CD8-positive, alpha-beta memory T cell (primary cell): ENCODE measurements at regions not wholly inside any gene's neighbourhood (a gene's known extent, or its start where the extent isn't known, plus 50 kb on each side); places are given as distances from the start of the nearest gene placed in this dataset.

Source experiments
- CTCF ChIA-PET: fragments of 350-600 bp; sonication (Branson Sonifier 250); formaldehyde crosslinking; loops from one replicate; lab custom pipeline; 2021; ENCODE audit warnings: antibody characterized with exemption; lab: Charles Lee
- POLR2A ChIA-PET: fragments of 350-600 bp; sonication (Branson Sonifier 250); formaldehyde crosslinking; loops from one replicate; lab custom pipeline; 2021; ENCODE audit warnings: antibody characterized with exemption; lab: Charles Lee
- DNase-seq, 5 donors: peaks; one replicate each; pipeline versions ENCODE4 v3.0.0 to v3.0.0-alpha.2; 2020 to 2022; ENCODE audit warnings: mixed read lengths in 1 of 5
- H3K27ac ChIP-seq: one replicate; pipeline ENCODE4 v1.7.0; 2013; ENCODE audit warnings: low read depth, mild to moderate bottlenecking, low read length, moderate library complexity
- H3K27me3 ChIP-seq: 2 replicates; pipeline ENCODE4 v1.7.0; 2013; ENCODE audit warnings: low read length, mild to moderate bottlenecking; ENCODE audit not compliant: insufficient read depth, poor library complexity, severe bottlenecking
- H3K36me3 ChIP-seq: 2 replicates; pipeline ENCODE4 v1.7.0; 2013; ENCODE audit warnings: mild to moderate bottlenecking, low read length, moderate library complexity; ENCODE audit not compliant: insufficient read depth
- H3K4me1 ChIP-seq: 2 replicates; pipeline ENCODE4 v1.7.0; 2013; ENCODE audit warnings: mild to moderate bottlenecking, low read length, moderate library complexity; ENCODE audit not compliant: insufficient read depth
- H3K4me3 ChIP-seq: 2 replicates; pipeline ENCODE4 v1.7.0; 2013; ENCODE audit warnings: mild to moderate bottlenecking, low read length
- H3K9me3 ChIP-seq: 2 replicates; pipeline ENCODE4 v1.7.0; 2013; ENCODE audit warnings: mild to moderate bottlenecking, low read length
- H3K27ac Mint-ChIP-seq, 8 donors: one replicate each; pipeline ENCODE4 v1.8.0; 2020 to 2021; ENCODE audit warnings: mixed read lengths in 8 of 8, mild to moderate bottlenecking in 6 of 8, inconsistent platforms in 3 of 8, moderate library complexity in 3 of 8
- H3K27me3 Mint-ChIP-seq, 2 donors: one replicate each; pipeline ENCODE4 v1.8.0; 2020 to 2021; ENCODE audit warnings: mixed read lengths in 2 of 2, mild to moderate bottlenecking in 1 of 2, moderate library complexity in 1 of 2
- H3K36me3 Mint-ChIP-seq, 3 donors: one replicate each; pipeline ENCODE4 v1.8.0; 2020 to 2021; ENCODE audit warnings: mixed read lengths in 3 of 3, inconsistent platforms in 1 of 3, mild to moderate bottlenecking in 1 of 3
- H3K4me1 Mint-ChIP-seq, 3 donors: one replicate each; pipeline ENCODE4 v1.8.0; 2020 to 2021; ENCODE audit warnings: mixed read lengths in 3 of 3, inconsistent platforms in 1 of 3, mild to moderate bottlenecking in 1 of 3
- H3K4me3 Mint-ChIP-seq, 7 donors: one replicate each; pipeline ENCODE4 v1.8.0; 2020 to 2021; ENCODE audit warnings: mixed read lengths in 7 of 7, mild to moderate bottlenecking in 6 of 7, moderate library complexity in 4 of 7, inconsistent platforms in 2 of 7
- H3K9me3 Mint-ChIP-seq, 5 donors: one replicate each; pipeline ENCODE4 v1.8.0; 2020 to 2022; ENCODE audit warnings: mixed read lengths in 5 of 5, mild to moderate bottlenecking in 3 of 5, moderate library complexity in 2 of 5, inconsistent platforms in 1 of 5

DNA sequence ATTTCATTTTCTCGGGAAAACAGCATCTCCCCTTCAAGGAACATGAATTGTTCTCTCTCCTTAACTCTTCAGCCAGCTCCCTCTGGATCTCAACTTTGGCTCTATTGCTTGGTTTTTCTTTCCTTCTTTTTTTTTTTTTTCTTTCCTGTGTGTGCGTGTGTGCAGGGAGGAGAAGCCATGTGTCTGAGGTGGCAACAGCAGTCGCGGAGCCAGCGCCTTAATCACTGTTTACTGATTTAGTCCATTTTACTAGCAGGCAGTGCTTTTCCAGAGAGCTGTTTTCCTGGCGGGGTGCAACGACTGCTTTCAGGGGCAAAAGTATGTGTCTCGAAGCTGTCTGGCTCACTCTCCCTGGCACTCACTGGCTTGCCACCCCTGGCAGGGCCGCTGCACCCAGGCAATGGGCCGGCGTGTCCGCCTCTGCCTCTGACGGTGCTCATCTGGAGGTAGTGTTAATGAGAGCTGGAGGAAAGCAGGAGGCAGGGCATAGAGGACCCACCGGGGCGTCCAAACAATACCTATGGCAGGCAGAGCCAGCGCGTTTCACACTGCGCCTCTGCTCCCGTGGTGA is 835.4 kb upstream of the NR2F2 start:
- Histone ChIP-seq H3K27ac (no peak overlapping the region), H3K9me3 (no peaks in the 10 kb centered on the region), H3K4me3 (no peak overlapping the region), H3K36me3 (no peaks in the 10 kb centered on the region), H3K27me3 (no peaks in the 10 kb centered on the region), H3K4me1 (no peaks in the 10 kb centered on the region)
- H3K27me3 Mint-ChIP-seq: peaks cover 1 to 33% of the 10 kb centered on the region in 2 donors
- H3K27ac Mint-ChIP-seq: peak overlapping the region in 1 of 8 donors; percentile 15
- ChIA-PET CTCF (no interaction called here), POLR2A (no interaction called here)
- peaks cover 0 to 2% (median 0%) of the 10 kb centered on the region in 3 donors for H3K4me1 Mint-ChIP-seq
- no peak for DNase-seq
- H3K9me3 Mint-ChIP-seq: no peaks in the 10 kb centered on the region
- H3K4me3 Mint-ChIP-seq: no peak overlapping the region
- no peaks in the 10 kb centered on the region for H3K36me3 Mint-ChIP-seq

DNA sequence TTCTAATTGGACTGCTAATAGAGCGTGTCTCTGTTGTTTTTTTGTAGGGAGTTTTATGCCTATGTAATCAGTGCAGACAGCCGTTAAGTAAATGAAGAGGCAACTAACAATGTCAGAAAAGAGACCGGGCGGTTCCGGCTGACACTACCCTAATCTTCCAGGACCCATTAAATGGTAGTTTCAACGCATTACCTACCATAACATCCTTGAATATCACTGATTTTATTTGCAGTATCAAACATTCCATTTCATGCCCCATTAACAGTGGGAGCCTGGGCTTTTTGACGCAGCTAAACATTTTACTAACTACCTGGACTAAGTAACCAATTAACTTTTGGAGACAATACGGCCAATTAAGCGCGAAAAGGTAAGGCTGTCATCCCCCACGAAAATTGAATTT is 832.9 kb upstream of the NR2F2 start:
- Mint-ChIP-seq H3K27ac (no peak overlapping the region), H3K4me3 (no peak overlapping the region), H3K36me3 (no peaks in the 10 kb centered on the region), H3K9me3 (no peaks in the 10 kb centered on the region), H3K27me3 (peaks cover 1 to 26% of the 10 kb centered on the region in 2 donors), H3K4me1 (peaks cover 0 to 2% (median 0%) of the 10 kb centered on the region in 3 donors)
- Histone ChIP-seq H3K9me3 (no peaks in the 10 kb centered on the region), H3K27ac (no peak overlapping the region), H3K4me1 (no peaks in the 10 kb centered on the region), H3K27me3 (no peaks in the 10 kb centered on the region), H3K4me3 (no peak overlapping the region), H3K36me3 (no peaks in the 10 kb centered on the region)
- ChIA-PET POLR2A (no interaction called here), CTCF (no interaction called here)
- DNase-seq: no peak

DNA sequence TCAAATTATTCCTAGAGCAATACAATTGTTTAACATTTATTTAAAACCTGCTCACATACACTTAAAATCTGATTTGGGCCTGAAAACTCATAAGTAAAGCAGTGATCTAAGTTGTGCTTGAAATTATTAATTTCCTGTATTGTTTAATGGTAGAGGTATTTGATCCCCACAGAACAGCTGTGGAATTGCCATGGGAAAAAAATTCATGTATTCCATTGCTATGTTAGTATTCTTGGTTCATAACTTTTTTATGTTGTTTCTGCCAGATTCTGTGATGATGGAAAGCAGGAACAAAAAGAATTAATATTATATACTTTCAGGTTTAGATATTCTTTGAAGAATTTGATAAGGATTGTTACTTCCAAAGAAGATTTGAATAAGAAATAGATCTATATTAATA is 831.5 kb upstream of the NR2F2 start:
- peaks cover 1 to 21% of the 10 kb centered on the region in 2 donors for H3K27me3 Mint-ChIP-seq
- no peaks in the 10 kb centered on the region for H3K9me3 Mint-ChIP-seq
- Histone ChIP-seq H3K36me3 (no peaks in the 10 kb centered on the region), H3K4me3 (no peak overlapping the region), H3K4me1 (no peaks in the 10 kb centered on the region), H3K27ac (no peak overlapping the region), H3K27me3 (no peaks in the 10 kb centered on the region), H3K9me3 (no peaks in the 10 kb centered on the region)
- CTCF ChIA-PET: no interaction called here
- no peak overlapping the region for H3K27ac Mint-ChIP-seq
- no peak overlapping the region for H3K4me3 Mint-ChIP-seq
- POLR2A ChIA-PET: no interaction called here
- no peak for DNase-seq
- H3K4me1 Mint-ChIP-seq: peaks cover 0 to 4% (median 0%) of the 10 kb centered on the region in 3 donors
- no peaks in the 10 kb centered on the region for H3K36me3 Mint-ChIP-seq

DNA sequence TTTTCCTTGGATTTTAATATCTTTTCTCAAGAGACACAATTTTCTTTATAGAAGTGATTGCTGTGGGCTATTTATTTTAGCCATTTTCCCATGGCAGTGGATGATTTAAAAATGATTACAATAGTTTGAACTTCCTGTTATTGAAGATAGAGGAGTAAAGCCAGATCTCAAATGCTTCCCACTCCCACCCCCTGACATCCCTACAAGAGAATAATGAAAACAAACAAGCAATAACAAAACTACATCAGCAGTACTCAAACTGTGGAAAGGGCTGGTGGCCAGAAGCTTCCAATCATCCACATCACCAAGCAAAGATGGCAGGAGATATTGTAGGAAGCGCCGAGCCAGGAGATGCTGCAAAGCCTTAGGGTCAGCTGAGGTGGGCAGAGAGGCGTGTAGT is 831.1 kb upstream of the NR2F2 start:
- Histone ChIP-seq H3K27me3 (no peaks in the 10 kb centered on the region), H3K4me3 (no peak overlapping the region), H3K27ac (no peak overlapping the region), H3K36me3 (no peaks in the 10 kb centered on the region), H3K9me3 (no peaks in the 10 kb centered on the region), H3K4me1 (no peaks in the 10 kb centered on the region)
- Mint-ChIP-seq H3K36me3 (no peaks in the 10 kb centered on the region), H3K27ac (no peak overlapping the region), H3K9me3 (no peaks in the 10 kb centered on the region), H3K4me3 (no peak overlapping the region), H3K4me1 (peaks cover 0 to 4% (median 0%) of the 10 kb centered on the region in 3 donors), H3K27me3 (peaks cover 1 to 17% of the 10 kb centered on the region in 2 donors)
- ChIA-PET POLR2A (no interaction called here), CTCF (no interaction called here)
- DNase-seq: no peak

DNA sequence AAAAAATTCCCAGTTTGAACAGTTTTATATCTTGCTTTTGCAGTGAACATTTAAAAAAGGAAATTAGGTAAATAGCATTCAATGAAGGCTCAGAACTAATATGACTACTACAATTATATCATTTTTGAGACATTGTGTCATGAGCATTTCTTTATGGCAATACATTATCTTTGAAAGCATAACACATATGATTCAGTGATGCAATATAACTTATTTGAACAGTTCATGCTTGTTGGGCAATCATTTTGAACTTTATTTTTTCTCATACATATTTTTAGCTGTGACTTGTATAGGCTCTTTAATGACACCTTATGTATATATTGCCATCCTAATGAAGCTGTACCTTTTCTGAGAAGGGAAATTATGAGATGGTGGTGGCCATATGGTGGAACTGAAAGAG is 828.6 kb upstream of the NR2F2 start:
- H3K36me3 Mint-ChIP-seq: no peaks in the 10 kb centered on the region
- peaks cover 0 to 4% (median 0%) of the 10 kb centered on the region in 3 donors for H3K4me1 Mint-ChIP-seq
- no peaks in the 10 kb centered on the region for H3K27me3 ChIP-seq
- H3K4me1 ChIP-seq: no peaks in the 10 kb centered on the region
- ChIA-PET POLR2A (no interaction called here), CTCF (interaction anchor here (0.6 kb wide), 1 partner anchor 615 kb away, joined by 3 read pairs; no protein-coding TSS in a partner anchor)
- H3K27ac Mint-ChIP-seq: no peak overlapping the region
- no peak overlapping the region for H3K4me3 Mint-ChIP-seq
- no peaks in the 10 kb centered on the region for H3K9me3 Mint-ChIP-seq
- no peak for DNase-seq
- H3K36me3 ChIP-seq: no peaks in the 10 kb centered on the region
- H3K9me3 ChIP-seq: no peaks in the 10 kb centered on the region
- H3K4me3 ChIP-seq: no peak overlapping the region
- no peak overlapping the region for H3K27ac ChIP-seq
- peaks cover 0 to 1% of the 10 kb centered on the region in 2 donors for H3K27me3 Mint-ChIP-seq

DNA sequence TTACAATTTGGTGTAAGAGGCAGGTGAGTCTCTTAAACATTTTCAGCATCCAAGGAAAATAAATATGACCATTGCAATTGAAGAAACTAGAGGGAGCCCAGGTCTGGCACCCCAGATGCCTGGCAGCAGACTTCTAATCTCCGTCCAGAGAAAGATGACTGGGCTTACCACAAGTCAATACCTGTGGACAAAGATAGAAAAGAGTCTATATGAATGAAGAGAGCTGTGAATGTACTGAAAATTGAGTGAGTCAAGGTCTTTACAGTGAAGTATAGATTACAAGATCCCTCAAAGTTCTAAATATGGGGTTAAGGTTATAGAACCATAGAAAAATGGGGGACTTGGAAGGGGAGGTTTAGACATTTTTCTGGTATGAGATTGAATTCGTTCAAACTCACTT is 827.4 kb upstream of the NR2F2 start:
- no peak overlapping the region for H3K4me3 ChIP-seq
- H3K27me3 ChIP-seq: no peaks in the 10 kb centered on the region
- H3K4me3 Mint-ChIP-seq: no peak overlapping the region
- H3K9me3 Mint-ChIP-seq: no peaks in the 10 kb centered on the region
- H3K4me1 ChIP-seq: no peaks in the 10 kb centered on the region
- no peaks in the 10 kb centered on the region for H3K9me3 ChIP-seq
- no peaks in the 10 kb centered on the region for H3K36me3 ChIP-seq
- peaks cover 0 to 4% (median 0%) of the 10 kb centered on the region in 3 donors for H3K4me1 Mint-ChIP-seq
- H3K27me3 Mint-ChIP-seq: peaks cover 0 to 1% of the 10 kb centered on the region in 2 donors
- POLR2A ChIA-PET: no interaction called here
- H3K27ac Mint-ChIP-seq: no peak overlapping the region
- CTCF ChIA-PET: no interaction called here
- no peak for DNase-seq
- no peak overlapping the region for H3K27ac ChIP-seq
- H3K36me3 Mint-ChIP-seq: no peaks in the 10 kb centered on the region

DNA sequence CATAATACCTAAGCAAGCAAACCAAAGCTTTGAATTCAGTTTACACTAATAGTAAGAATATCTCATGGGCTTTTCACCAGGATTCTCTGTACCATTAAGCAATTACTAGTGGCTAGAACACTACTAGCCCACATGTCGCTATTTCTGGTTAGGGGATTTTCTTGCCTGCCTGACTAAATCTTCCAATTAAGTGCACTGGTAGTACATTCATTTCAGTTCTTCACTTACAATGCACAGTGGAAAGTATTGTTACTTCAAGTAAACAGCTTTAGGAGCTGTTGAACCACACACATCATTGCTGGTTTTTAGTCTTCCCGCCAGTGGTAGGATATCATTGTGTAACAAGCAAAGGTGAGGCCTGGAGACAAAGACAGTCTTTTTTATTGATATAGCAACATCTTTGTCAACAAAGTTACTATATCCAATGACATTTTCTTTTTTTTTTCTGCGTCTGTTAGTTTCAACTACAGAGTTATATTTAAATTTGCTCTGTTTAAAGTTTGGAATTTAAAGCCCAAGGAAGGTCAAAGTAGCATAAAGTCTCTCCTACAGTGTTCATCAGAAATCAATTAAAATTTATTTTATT is 826.8 kb upstream of the NR2F2 start:
- H3K4me1 Mint-ChIP-seq: peaks cover 0 to 4% (median 0%) of the 10 kb centered on the region in 3 donors
- DNase-seq: no peak

DNA sequence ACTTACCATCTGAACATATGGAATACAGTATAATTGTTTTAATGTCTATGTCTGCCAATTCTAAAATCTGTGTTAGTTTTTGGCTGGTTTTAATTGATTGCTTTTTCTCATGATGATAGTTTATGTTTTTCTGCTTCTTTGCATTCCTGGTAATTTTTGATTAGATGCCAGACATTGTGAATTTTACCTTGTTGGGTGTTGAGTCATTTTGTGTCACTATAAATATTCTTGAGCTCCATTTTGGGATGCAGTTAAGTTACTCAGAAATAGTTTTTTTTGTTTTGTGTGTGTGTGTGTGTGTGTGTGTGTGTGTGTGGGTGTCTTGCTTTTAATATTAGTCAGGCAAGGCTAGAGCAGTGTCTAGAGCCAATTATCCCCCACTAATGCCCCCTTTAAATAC is 818.8 kb upstream of the NR2F2 start:
- no peak overlapping the region for H3K4me3 Mint-ChIP-seq
- Histone ChIP-seq H3K27ac (no peak overlapping the region), H3K36me3 (no peaks in the 10 kb centered on the region), H3K9me3 (no peaks in the 10 kb centered on the region), H3K27me3 (no peaks in the 10 kb centered on the region), H3K4me1 (no peaks in the 10 kb centered on the region), H3K4me3 (no peak overlapping the region)
- peaks cover 0 to 6% (median 5%) of the 10 kb centered on the region in 5 donors for H3K9me3 Mint-ChIP-seq
- H3K27ac Mint-ChIP-seq: no peak overlapping the region
- no peaks in the 10 kb centered on the region for H3K4me1 Mint-ChIP-seq
- DNase-seq: no peak
- ChIA-PET CTCF (no interaction called here), POLR2A (no interaction called here)
- H3K36me3 Mint-ChIP-seq: peaks cover 0 to 7% (median 2%) of the 10 kb centered on the region in 3 donors
- H3K27me3 Mint-ChIP-seq: no peaks in the 10 kb centered on the region

More for the DNA sequence above, 826.8 kb upstream of the NR2F2 start:
- Mint-ChIP-seq H3K27ac (no peak overlapping the region), H3K36me3 (no peaks in the 10 kb centered on the region), H3K9me3 (peaks cover 0 to 2% (median 0%) of the 10 kb centered on the region in 5 donors), H3K4me3 (no peak overlapping the region), H3K27me3 (peaks cover 0 to 1% of the 10 kb centered on the region in 2 donors)
- H3K27ac ChIP-seq: no peak overlapping the region
- no peaks in the 10 kb centered on the region for H3K4me1 ChIP-seq
- CTCF ChIA-PET: no interaction called here
- H3K36me3 ChIP-seq: no peaks in the 10 kb centered on the region
- H3K27me3 ChIP-seq: no peaks in the 10 kb centered on the region
- POLR2A ChIA-PET: no interaction called here
- H3K9me3 ChIP-seq: no peaks in the 10 kb centered on the region
- no peak overlapping the region for H3K4me3 ChIP-seq
